ENCODE measurements at regions not wholly inside any gene's neighbourhood (a gene's known extent, or its start where the extent isn't known, plus 50 kb on each side); places are given as distances from the start of the nearest gene placed in this dataset.

DNA sequence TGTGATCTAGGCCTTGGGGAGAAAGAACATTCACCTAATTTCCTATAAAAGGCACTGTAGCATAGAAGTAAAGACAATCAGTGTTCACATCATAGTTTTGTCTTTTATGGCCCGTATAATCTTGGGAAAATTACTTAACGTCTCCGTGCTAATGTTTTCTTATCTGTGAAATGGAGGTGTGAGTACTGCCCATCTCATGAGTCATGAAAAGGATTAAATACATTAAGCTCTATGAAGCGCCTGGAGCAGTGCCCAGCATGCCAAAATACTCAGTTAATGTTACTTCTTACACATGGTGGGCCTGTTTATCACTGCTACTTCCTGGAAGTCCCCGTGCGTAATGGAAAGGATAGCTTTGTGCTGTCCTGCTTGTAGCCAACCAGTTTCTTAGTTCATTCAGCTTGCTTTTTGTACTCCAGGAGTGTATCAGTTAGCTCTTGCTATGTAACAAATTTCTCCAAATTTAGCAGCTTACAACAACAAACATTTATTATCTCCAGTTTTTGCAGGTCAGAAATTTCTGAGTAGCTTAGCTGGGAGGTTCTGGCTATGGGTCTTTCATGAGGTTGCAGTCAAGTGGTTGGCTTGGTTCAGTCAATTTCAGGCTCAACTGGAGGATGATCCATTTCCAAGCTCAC is 103.6 kb upstream of the BMP2 start:
- no peak overlapping the region for H3K4me2 ChIP-seq (ENCODE audit: low read length)
- no peaks in the 10 kb centered on the region for H3K9me2 ChIP-seq (replicated peaks; ENCODE audit: control insufficient read depth, low read length)
- H3K4me3 ChIP-seq (ENCODE audit: low read length) = no peak overlapping the region
- TF ChIP-seq EZH2phosphoT487 (IDR thresholded peaks at IDR 0.05; ENCODE audit: borderline replicate concordance, low read length) = no peak
- TF ChIP-seq, protein P1, sequence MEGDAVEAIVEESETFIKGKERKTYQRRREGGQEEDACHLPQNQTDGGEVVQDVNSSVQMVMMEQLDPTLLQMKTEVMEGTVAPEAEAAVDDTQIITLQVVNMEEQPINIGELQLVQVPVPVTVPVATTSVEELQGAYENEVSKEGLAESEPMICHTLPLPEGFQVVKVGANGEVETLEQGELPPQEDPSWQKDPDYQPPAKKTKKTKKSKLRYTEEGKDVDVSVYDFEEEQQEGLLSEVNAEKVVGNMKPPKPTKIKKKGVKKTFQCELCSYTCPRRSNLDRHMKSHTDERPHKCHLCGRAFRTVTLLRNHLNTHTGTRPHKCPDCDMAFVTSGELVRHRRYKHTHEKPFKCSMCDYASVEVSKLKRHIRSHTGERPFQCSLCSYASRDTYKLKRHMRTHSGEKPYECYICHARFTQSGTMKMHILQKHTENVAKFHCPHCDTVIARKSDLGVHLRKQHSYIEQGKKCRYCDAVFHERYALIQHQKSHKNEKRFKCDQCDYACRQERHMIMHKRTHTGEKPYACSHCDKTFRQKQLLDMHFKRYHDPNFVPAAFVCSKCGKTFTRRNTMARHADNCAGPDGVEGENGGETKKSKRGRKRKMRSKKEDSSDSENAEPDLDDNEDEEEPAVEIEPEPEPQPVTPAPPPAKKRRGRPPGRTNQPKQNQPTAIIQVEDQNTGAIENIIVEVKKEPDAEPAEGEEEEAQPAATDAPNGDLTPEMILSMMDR (IDR thresholded peaks at IDR 0.05; ENCODE audit: low read depth, low read length, poor library complexity, severe bottlenecking) = no peak
- no peak overlapping the region for H3K27ac ChIP-seq (ENCODE audit: low read depth, low read length)
- H3K27me3 ChIP-seq (ENCODE audit: control insufficient read depth, low read length) = no peaks in the 10 kb centered on the region
- no peaks in the 10 kb centered on the region for H3K79me2 ChIP-seq (ENCODE audit: control insufficient read depth, low read length)
- no peaks in the 10 kb centered on the region for H3K36me3 ChIP-seq (ENCODE audit: control insufficient read depth, low read length)
- no peaks in the 10 kb centered on the region for H3K4me1 ChIP-seq (ENCODE audit: control insufficient read depth, low read length)
- no peaks in the 10 kb centered on the region for H3K9me3 ChIP-seq (ENCODE audit: control insufficient read depth, insufficient read depth, low read length)
- H4K20me1 ChIP-seq (ENCODE audit: control insufficient read depth, insufficient read depth, low read depth, low read length) = no peaks in the 10 kb centered on the region
- H3F3A ChIP-seq (ENCODE audit: control insufficient read depth, insufficient read depth) = no peaks in the 10 kb centered on the region

DNA sequence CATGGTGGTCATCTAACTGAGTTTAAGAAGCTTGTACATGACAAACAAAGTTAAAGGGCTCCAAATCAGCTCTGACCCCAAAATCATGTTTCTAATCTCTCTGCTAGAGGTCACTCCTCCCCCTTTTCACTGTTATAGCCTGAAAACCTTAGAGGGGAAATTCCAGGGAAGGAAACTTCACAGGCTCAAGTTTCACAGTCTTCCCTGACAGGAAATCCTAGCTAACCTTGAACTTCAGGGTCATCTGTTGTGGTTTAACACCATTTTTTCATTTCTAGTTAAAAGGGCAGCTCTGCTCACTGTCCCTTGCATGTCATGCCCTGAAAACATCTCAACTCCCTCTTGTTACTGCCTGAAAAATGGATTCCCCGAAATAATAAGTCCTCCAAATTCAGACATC is 104.4 kb upstream of the BMP2 start:
- Histone ChIP-seq H3K4me1 (ENCODE audit: control insufficient read depth, low read length) (no peaks in the 10 kb centered on the region), H4K20me1 (ENCODE audit: control insufficient read depth, insufficient read depth, low read depth, low read length) (no peaks in the 10 kb centered on the region), H3K4me3 (ENCODE audit: low read length) (no peak overlapping the region), H3K4me2 (ENCODE audit: low read length) (no peak overlapping the region), H3K27ac (ENCODE audit: low read depth, low read length) (no peak overlapping the region), H3K9me2 (replicated peaks; ENCODE audit: control insufficient read depth, low read length) (no peaks in the 10 kb centered on the region), H3K27me3 (ENCODE audit: control insufficient read depth, low read length) (no peaks in the 10 kb centered on the region), H3K9me3 (ENCODE audit: control insufficient read depth, insufficient read depth, low read length) (no peaks in the 10 kb centered on the region), H3F3A (ENCODE audit: control insufficient read depth, insufficient read depth) (no peaks in the 10 kb centered on the region), H3K36me3 (ENCODE audit: control insufficient read depth, low read length) (no peaks in the 10 kb centered on the region), H3K79me2 (ENCODE audit: control insufficient read depth, low read length) (no peaks in the 10 kb centered on the region)
- TF ChIP-seq, protein P1 (IDR thresholded peaks at IDR 0.05; ENCODE audit: low read depth, low read length, poor library complexity, severe bottlenecking) = no peak
- TF ChIP-seq EZH2phosphoT487 (IDR thresholded peaks at IDR 0.05; ENCODE audit: borderline replicate concordance, low read length) = no peak

DNA sequence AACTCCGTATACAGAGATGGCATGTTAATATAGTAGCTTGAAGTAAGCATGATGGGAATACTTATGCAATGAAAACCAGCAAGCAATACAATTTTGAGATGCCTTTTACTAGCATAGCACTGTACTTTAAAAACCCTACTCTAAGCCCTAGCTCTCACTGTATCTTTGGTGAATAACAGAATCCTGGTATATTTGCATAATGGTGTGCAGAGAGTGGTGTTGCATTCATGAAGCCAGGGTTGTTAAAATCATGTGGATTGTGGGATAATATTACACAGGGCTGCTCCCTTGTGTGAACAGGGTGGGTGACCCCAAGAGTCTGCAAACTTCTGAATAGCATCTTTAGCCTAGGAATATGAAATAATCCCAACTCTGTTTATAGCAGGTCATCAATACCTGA is 105.2 kb upstream of the BMP2 start:
- no peaks in the 10 kb centered on the region for H3K79me2 ChIP-seq (ENCODE audit: control insufficient read depth, low read length)
- no peaks in the 10 kb centered on the region for H3K36me3 ChIP-seq (ENCODE audit: control insufficient read depth, low read length)
- no peaks in the 10 kb centered on the region for H3K4me1 ChIP-seq (ENCODE audit: control insufficient read depth, low read length)
- H3K4me3 ChIP-seq (ENCODE audit: low read length) = no peak overlapping the region
- H3K9me3 ChIP-seq (ENCODE audit: control insufficient read depth, insufficient read depth, low read length) = no peaks in the 10 kb centered on the region
- no peaks in the 10 kb centered on the region for H3F3A ChIP-seq (ENCODE audit: control insufficient read depth, insufficient read depth)
- no peaks in the 10 kb centered on the region for H3K27me3 ChIP-seq (ENCODE audit: control insufficient read depth, low read length)
- no peak for TF ChIP-seq EZH2phosphoT487 (IDR thresholded peaks at IDR 0.05; ENCODE audit: borderline replicate concordance, low read length)
- TF ChIP-seq, protein P1 (IDR thresholded peaks at IDR 0.05; ENCODE audit: low read depth, low read length, poor library complexity, severe bottlenecking) = no peak
- H3K4me2 ChIP-seq (ENCODE audit: low read length) = no peak overlapping the region
- no peaks in the 10 kb centered on the region for H3K9me2 ChIP-seq (replicated peaks; ENCODE audit: control insufficient read depth, low read length)
- H3K27ac ChIP-seq (ENCODE audit: low read depth, low read length) = no peak overlapping the region
- H4K20me1 ChIP-seq (ENCODE audit: control insufficient read depth, insufficient read depth, low read depth, low read length) = no peaks in the 10 kb centered on the region
